ENCODE measurements at regions not wholly inside any gene's neighbourhood (a gene's known extent, or its start where the extent isn't known, plus 50 kb on each side); places are given as distances from the start of the nearest gene placed in this dataset.

DNA sequence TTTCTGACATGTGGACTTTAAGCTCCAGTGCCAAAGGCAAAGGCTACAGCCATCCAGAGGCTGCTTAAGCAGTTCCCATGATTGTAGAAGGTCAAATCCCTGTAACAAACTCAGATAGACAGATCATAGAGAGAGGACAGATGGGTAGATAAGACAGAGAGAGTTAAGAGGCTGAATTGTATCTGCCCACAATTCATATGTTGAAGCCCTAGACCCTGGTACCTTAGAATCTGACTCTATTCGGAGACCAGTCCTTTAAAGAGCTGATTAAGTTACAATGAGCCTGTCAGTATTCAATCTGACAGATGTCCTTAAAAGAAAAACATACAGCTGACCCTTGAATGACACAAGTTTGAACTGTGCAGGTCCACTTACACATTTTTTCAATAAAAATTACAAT is 115.2 kb downstream of the RAP2A start:
- TF ChIP-seq MXI1 (IDR thresholded peaks at IDR 0.05; ENCODE audit: low read depth, low read length) (no peak), MEF2B (IDR thresholded peaks at IDR 0.05; ENCODE audit: partially characterized antibody, poor library complexity, severe bottlenecking) (no peak), RAD21 (IDR thresholded peaks at IDR 0.05; ENCODE audit: insufficient read depth, low read depth, low read length) (no peak)
- TF ChIP-seq, protein P1, sequence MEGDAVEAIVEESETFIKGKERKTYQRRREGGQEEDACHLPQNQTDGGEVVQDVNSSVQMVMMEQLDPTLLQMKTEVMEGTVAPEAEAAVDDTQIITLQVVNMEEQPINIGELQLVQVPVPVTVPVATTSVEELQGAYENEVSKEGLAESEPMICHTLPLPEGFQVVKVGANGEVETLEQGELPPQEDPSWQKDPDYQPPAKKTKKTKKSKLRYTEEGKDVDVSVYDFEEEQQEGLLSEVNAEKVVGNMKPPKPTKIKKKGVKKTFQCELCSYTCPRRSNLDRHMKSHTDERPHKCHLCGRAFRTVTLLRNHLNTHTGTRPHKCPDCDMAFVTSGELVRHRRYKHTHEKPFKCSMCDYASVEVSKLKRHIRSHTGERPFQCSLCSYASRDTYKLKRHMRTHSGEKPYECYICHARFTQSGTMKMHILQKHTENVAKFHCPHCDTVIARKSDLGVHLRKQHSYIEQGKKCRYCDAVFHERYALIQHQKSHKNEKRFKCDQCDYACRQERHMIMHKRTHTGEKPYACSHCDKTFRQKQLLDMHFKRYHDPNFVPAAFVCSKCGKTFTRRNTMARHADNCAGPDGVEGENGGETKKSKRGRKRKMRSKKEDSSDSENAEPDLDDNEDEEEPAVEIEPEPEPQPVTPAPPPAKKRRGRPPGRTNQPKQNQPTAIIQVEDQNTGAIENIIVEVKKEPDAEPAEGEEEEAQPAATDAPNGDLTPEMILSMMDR (IDR thresholded peaks at IDR 0.05 in 2 of 3, conservative IDR thresholded peaks at IDR 0.05 in 1 of 3; ENCODE audit: control insufficient read depth in 2 of 3, extremely low read depth in 1 of 3, insufficient read depth in 1 of 3, low read depth in 3 of 3, low read length in 3 of 3) = no peak

Measured in GM12878 (cell line).